Neutrophil (primary cell): ENCODE measurements at regions not wholly inside any gene's neighbourhood (a gene's known extent, or its start where the extent isn't known, plus 50 kb on each side); places are given as distances from the start of the nearest gene placed in this dataset.
"Not testable (repeated sequence)": the region's sequence is repeated elsewhere in the genome, so short reads cannot be mapped to it uniquely, and the experiment has no call there.

Source experiments
- H3K27ac ChIP-seq: fragments of 200-600 bp; sonication (generic); 2 replicates; pipeline ENCODE4 v1.5.1; 2016; ENCODE audit warnings: mild to moderate bottlenecking, moderate library complexity
- H3K27me3 ChIP-seq: fragments of 200-600 bp; sonication (generic); 2 replicates; pipeline ENCODE4 v1.6.0; 2016; ENCODE audit warnings: mild to moderate bottlenecking
- H3K36me3 ChIP-seq: fragments of 200-600 bp; sonication (generic); 2 replicates; pipeline ENCODE4 v1.5.1; 2017
- H3K4me1 ChIP-seq, 2 experiments: fragments of 200-600 bp in 1 of 2; sonication (generic) in 1 of 2; 1 replicate in 1 of 2; 2 replicates in 1 of 2; pipeline versions ENCODE4 v1.5.1 to v1.6.1; 2013 to 2016; ENCODE audit warnings: low read depth in 1 of 2, low read length in 1 of 2, mild to moderate bottlenecking in 1 of 2, moderate library complexity in 1 of 2; ENCODE audit not compliant: control insufficient read depth in 1 of 2, insufficient read depth in 1 of 2
- H3K4me3 ChIP-seq, 2 experiments: fragments of 200-600 bp in 1 of 2; sonication (generic) in 1 of 2; 1 replicate in 1 of 2; 2 replicates in 1 of 2; pipeline ENCODE4 v1.5.1; 2013 to 2016; ENCODE audit warnings: low read depth in 1 of 2, low read length in 1 of 2, mild to moderate bottlenecking in 1 of 2, moderate library complexity in 1 of 2
- H3K9me3 ChIP-seq: fragments of 200-600 bp; sonication (generic); 2 replicates; pipeline ENCODE4 v1.5.1; 2016
- TF ChIP-seq, protein P1 (sequence below): fragments of 200-600 bp; sonication (generic); IDR thresholded peaks from 2 replicates; pipeline ENCODE4 v1.5.1; 2016; ENCODE audit warnings: antibody characterized with exemption

DNA sequence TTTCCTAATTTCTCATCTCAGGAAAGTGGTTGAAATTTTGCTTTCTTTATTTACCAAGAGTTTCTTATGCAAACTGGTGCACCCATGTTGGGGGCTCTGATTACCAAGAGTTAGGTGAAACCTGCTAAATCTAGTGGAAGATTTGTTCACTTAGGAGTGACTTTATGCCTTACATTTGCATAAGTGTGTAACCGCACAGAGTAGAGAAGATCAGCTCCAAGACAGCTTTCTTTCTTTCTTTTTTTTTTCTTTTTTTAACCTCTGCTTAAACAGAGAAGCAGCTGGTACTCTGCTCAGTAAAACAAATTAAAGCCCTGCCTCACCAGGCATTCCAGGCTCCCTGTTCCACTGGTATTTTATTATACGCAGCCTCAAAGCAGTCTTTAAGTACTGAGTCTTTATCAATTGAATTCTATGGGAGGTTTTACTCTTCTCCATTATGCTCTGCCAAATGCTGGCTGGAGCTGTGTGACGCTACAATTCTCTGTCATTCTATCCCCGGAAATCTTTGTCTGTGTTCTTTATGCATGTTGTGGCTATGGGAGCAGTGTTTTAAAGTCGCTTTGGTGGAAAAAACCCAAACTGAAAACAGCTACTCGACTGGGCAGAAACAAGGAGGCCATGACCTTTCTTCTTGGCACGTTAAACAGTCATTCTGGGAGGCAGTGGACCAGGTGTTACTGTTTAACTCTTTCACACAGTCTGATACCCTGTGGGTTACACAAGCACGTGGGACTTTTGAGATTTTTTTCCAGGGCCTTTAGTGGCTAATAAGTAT is 55.2 kb upstream of the GBE1 start:
- Histone ChIP-seq H3K36me3 (no peaks in the 10 kb centered on the region), H3K27me3 (no peaks in the 10 kb centered on the region), H3K4me1 (no peaks in the 10 kb centered on the region), H3K9me3 (no peaks in the 10 kb centered on the region), H3K4me3 (no peak overlapping the region), H3K27ac (no peak overlapping the region)
- TF ChIP-seq, protein P1, sequence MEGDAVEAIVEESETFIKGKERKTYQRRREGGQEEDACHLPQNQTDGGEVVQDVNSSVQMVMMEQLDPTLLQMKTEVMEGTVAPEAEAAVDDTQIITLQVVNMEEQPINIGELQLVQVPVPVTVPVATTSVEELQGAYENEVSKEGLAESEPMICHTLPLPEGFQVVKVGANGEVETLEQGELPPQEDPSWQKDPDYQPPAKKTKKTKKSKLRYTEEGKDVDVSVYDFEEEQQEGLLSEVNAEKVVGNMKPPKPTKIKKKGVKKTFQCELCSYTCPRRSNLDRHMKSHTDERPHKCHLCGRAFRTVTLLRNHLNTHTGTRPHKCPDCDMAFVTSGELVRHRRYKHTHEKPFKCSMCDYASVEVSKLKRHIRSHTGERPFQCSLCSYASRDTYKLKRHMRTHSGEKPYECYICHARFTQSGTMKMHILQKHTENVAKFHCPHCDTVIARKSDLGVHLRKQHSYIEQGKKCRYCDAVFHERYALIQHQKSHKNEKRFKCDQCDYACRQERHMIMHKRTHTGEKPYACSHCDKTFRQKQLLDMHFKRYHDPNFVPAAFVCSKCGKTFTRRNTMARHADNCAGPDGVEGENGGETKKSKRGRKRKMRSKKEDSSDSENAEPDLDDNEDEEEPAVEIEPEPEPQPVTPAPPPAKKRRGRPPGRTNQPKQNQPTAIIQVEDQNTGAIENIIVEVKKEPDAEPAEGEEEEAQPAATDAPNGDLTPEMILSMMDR, result no peak

DNA sequence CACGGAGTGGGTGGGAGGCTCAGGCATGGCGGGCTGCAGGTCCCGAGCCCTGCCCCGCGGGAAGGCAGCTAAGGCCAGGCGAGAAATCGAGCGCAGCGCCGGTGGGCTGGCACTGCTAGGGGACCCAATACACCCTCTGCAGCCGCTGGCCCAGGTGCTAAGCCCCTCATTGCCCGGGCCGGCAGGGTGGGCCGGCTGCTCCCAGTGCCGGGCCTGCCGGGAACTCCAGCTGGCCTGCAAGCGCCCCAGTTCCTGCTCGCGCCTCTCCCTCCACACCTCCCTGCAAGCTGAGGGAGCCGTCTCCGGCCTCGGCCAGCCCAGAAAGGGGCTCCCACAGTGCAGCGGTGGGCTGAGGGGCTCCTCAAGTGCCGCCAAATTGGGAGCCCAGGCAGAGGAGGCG is 50.7 kb upstream of the GBE1 start:
- not testable (repeated sequence) for H3K36me3 ChIP-seq, H3K27ac ChIP-seq, H3K9me3 ChIP-seq, H3K27me3 ChIP-seq, H3K4me3 ChIP-seq, H3K4me1 ChIP-seq
